ENCODE measurements at regions not wholly inside any gene's neighbourhood (a gene's known extent, or its start where the extent isn't known, plus 50 kb on each side); places are given as distances from the start of the nearest gene placed in this dataset.

DNA sequence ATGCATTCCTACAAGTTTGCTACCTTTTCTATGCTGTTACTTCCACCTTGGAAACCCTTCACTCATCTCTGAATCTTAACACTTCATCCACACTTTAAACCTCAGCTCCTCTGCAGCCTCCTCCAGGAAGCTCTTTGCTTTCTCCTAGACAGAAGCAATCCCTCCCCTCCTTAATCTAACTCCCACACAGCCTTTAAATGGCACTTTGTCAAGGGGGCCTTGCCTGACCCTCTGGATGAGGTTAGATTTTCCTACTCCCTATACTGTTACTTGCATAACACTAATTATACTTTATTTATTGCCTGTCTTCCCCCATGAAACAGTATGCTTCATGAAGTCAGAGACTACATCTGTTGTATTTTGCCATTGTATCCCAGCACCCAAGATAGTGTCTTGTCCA, 394.6 kb downstream of the MED13L start (continued):
- TF ChIP-seq MBD1 (CRISPR knock-in tag; IDR thresholded peaks at IDR 0.05) (no peak), MBD2 (IDR thresholded peaks at IDR 0.05; ENCODE audit: borderline replicate concordance, low read depth) (no peak), NCOA6 (IDR thresholded peaks at IDR 0.05) (no peak)

DNA sequence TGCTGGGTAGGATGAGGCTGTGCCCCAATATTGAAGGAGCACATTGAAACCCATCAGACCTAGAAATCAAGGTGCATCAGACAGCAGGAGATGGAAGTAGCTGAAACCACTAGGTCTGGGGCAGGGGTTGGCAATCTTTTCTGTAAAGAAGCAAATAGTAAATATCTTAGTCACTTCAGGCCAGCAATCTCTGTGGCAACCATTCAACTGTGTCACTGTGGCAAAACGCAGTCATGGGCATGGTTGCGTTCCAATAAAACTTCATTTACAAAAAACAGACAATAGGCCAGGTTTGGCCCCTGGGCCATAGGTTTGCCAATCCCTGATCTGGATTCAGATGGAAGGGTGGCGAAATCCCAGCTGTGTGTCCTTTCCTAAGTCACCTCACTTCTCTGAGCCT, 397.3 kb downstream of the MED13L start:
- H2AFZ ChIP-seq (ENCODE audit: low read depth, low read length) = no peak overlapping the region
- POLR2A ChIA-PET = interaction anchor here (0.6 kb wide), 1 partner anchor 361 kb away, joined by 3 read pairs; no protein-coding TSS in a partner anchor
- WGBS (ENCODE audit: insufficient coverage, low coverage, missing lambda C conversion rate) = 6% methylated on average over 3 of the region's 3 CpGs

More for the DNA sequence above, 397.3 kb downstream of the MED13L start:
- no peaks in the 10 kb centered on the region for H3K79me2 ChIP-seq (ENCODE audit: control insufficient read depth, insufficient read depth, low read length)
- no peak overlapping the region for H3K4me2 ChIP-seq (ENCODE audit: insufficient read depth, low read length)
- H3K4me3 ChIP-seq = no peak overlapping the region
- CTCF ChIA-PET (ENCODE audit: low intra/inter-chr PET ratio) = no interaction called here
- H3K27me3 ChIP-seq (ENCODE audit: control insufficient read depth in 2 of 2, insufficient read depth in 2 of 2, low read length in 2 of 2) = peaks cover 7 to 10% of the 10 kb centered on the region in 2 experiments; a peak in 1 of 5 replicates
- no peak overlapping the region for H3K9ac ChIP-seq (ENCODE audit: insufficient read depth in 1 of 2, low read depth in 2 of 2, low read length in 2 of 2)
- no peaks in the 10 kb centered on the region for H3K36me3 ChIP-seq (ENCODE audit: control insufficient read depth, insufficient read depth, low read length)
- no peaks in the 10 kb centered on the region for H3K9me3 ChIP-seq (replicated peaks; ENCODE audit: control insufficient read depth, insufficient read depth, low read depth, low read length)
- no peaks in the 10 kb centered on the region for H3K4me1 ChIP-seq (replicated peaks in 1 of 2; ENCODE audit: control insufficient read depth in 2 of 2, insufficient read depth in 2 of 2, low read length in 2 of 2)
- H3K27ac ChIP-seq (ENCODE audit: extremely low read depth, low read depth, low read length) = no peak overlapping the region
- H4K20me1 ChIP-seq (replicated peaks; ENCODE audit: control insufficient read depth, insufficient read depth, low read length) = no peaks in the 10 kb centered on the region
- DNase-seq (ENCODE audit: extremely low read depth in 1 of 4, low spot score in 3 of 4) (no peak), ATAC-seq (no peak), FAIRE-seq (no peak)
- in situ Hi-C loops (cut with MboI) (no loop called here), intact Hi-C loops (cut with micrococcal nuclease) (no loop called here)
- H3K9me1 ChIP-seq (ENCODE audit: control insufficient read depth, insufficient read depth, low read length) = no peaks in the 10 kb centered on the region
- TF ChIP-seq ESRRB (CRISPR knock-in tag; IDR thresholded peaks at IDR 0.05; ENCODE audit: borderline replicate concordance) = no peak
- TF ChIP-seq COPS2 (conservative IDR thresholded peaks at IDR 0.05) = no peak
- TF ChIP-seq, protein P1, sequence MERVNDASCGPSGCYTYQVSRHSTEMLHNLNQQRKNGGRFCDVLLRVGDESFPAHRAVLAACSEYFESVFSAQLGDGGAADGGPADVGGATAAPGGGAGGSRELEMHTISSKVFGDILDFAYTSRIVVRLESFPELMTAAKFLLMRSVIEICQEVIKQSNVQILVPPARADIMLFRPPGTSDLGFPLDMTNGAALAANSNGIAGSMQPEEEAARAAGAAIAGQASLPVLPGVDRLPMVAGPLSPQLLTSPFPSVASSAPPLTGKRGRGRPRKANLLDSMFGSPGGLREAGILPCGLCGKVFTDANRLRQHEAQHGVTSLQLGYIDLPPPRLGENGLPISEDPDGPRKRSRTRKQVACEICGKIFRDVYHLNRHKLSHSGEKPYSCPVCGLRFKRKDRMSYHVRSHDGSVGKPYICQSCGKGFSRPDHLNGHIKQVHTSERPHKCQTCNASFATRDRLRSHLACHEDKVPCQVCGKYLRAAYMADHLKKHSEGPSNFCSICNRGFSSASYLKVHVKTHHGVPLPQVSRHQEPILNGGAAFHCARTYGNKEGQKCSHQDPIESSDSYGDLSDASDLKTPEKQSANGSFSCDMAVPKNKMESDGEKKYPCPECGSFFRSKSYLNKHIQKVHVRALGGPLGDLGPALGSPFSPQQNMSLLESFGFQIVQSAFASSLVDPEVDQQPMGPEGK (CRISPR knock-in tag; IDR thresholded peaks at IDR 0.05; ENCODE audit: borderline replicate concordance) = no peak
- TF ChIP-seq, protein P2, sequence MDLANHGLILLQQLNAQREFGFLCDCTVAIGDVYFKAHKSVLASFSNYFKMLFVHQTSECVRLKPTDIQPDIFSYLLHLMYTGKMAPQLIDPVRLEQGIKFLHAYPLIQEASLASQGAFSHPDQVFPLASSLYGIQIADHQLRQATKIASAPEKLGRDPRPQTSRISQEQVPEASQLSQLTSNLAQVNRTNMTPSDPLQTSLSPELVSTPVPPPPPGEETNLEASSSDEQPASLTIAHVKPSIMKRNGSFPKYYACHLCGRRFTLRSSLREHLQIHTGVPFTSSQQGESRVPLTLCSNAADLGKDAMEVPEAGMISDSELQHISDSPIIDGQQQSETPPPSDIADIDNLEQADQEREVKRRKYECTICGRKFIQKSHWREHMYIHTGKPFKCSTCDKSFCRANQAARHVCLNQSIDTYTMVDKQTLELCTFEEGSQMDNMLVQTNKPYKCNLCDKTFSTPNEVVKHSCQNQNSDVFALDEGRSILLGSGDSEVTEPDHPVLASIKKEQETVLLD (IDR thresholded peaks at IDR 0.05) = no peak
- no peak for TF ChIP-seq HDAC1 (IDR thresholded peaks at IDR 0.05)
- TF ChIP-seq POLR2AphosphoS2 (IDR thresholded peaks at IDR 0.05; ENCODE audit: low read length) = no peak
- TF ChIP-seq SRSF3 (IDR thresholded peaks at IDR 0.05; ENCODE audit: insufficient read depth, low read length) = no peak
- TF ChIP-seq GABPB2 (CRISPR knock-in tag; conservative IDR thresholded peaks at IDR 0.05) = no peak
- no TSS peak for BruUV-seq (replicated peaks)

Data from K562 (cell line).